HCT116 (cell line): ENCODE measurements at regions not wholly inside any gene's neighbourhood (a gene's known extent, or its start where the extent isn't known, plus 50 kb on each side); places are given as distances from the start of the nearest gene placed in this dataset.
"Not testable (repeated sequence)": the region's sequence is repeated elsewhere in the genome, so short reads cannot be mapped to it uniquely, and the experiment has no call there.

Experiments
- ATAC-seq: fragments of 200-7000 bp; cut with Tn5 transposase; 2 replicates; pipeline ENCODE4 v1.9.1; 2020; ENCODE audit warnings: mild to moderate bottlenecking, moderate library complexity
- BruUV-seq: library from RNA; stranded (reverse); fragments of 400-500 nt; replicated peaks from 2 replicates; lab custom pipeline; 2021; lab: Mats Ljungman, UMichigan
- CTCF ChIA-PET: fragments of 300-600 bp; sonication (Branson Sonifier 250); formaldehyde crosslinking; loops from one replicate; lab custom pipeline; 2021; ENCODE audit warnings: antibody characterized with exemption; lab: Charles Lee
- POLR2A ChIA-PET: fragments of 300-600, 350-600 bp; sonication (Branson Sonifier 250); formaldehyde crosslinking; loops from one replicate; lab custom pipeline; 2021; ENCODE audit warnings: antibody characterized with exemption; lab: Charles Lee
- RAD21 ChIA-PET, 2 experiments: fragments of 300-600 bp; sonication (Branson Sonifier 250); formaldehyde crosslinking; loops; one replicate each; lab custom pipeline; 2023; ENCODE audit warnings: low total read pairs in 2 of 2; ENCODE audit not compliant: uncharacterized antibody in 2 of 2, unreplicated experiment in 2 of 2, low non-redundant PET in 1 of 2; lab: Charles Lee
- DNase-seq: peaks from one replicate; pipeline ENCODE4 v3.0.0-alpha.2; 2010; ENCODE audit warnings: low read depth, low spot score
- H2AFZ ChIP-seq: fragments of 200-600 bp; shearing (Covaris generic), sonication (generic); 2 replicates; pipeline ENCODE4 v1.6.1; 2017; ENCODE audit warnings: low read depth, mixed run types, mixed read lengths, antibody characterized with exemption, low read length; ENCODE audit not compliant: poor library complexity, severe bottlenecking
- H3K27ac ChIP-seq: 2 replicates; pipeline ENCODE4 v1.5.1; 2012; ENCODE audit warnings: low read depth, low read length
- H3K27me3 ChIP-seq: fragments of 200-600 bp; sonication (generic); 2 replicates; pipeline ENCODE4 v1.6.1; 2016; ENCODE audit warnings: mixed run types, low read length, mixed read lengths; ENCODE audit not compliant: insufficient read depth
- H3K36me3 ChIP-seq, 2 experiments: fragments of 200-500 bp in 1 of 2; fragments of 200-600 bp in 1 of 2; sonication (Bioruptor generic) in 1 of 2; sonication (generic) in 1 of 2; 2 replicates each; pipeline versions ENCODE4 v1.5.1 to v1.6.1; 2014 to 2016; ENCODE audit warnings: low read length in 2 of 2, inconsistent platforms in 1 of 2, mixed read lengths in 1 of 2, mixed run types in 1 of 2; ENCODE audit not compliant: insufficient read depth in 2 of 2, control insufficient read depth in 1 of 2
- H3K4me1 ChIP-seq, 2 experiments: fragments of 200-600 bp in 1 of 2; sonication (generic) in 1 of 2; 2 replicates each; pipeline versions ENCODE4 v1.5.1 to v1.6.1; 2012 to 2017; ENCODE audit warnings: low read length in 2 of 2, inconsistent platforms in 1 of 2, mild to moderate bottlenecking in 1 of 2, mixed read lengths in 1 of 2, mixed run types in 1 of 2, moderate library complexity in 1 of 2; ENCODE audit not compliant: insufficient read depth in 2 of 2, control insufficient read depth in 1 of 2
- H3K4me2 ChIP-seq: fragments of 200-600 bp; sonication (generic); 2 replicates; pipeline ENCODE4 v1.6.1; 2017; ENCODE audit warnings: mixed run types, low read length, mixed read lengths
- H3K4me3 ChIP-seq, 2 experiments: fragments of 200-600 bp in 1 of 2; sonication (generic) in 1 of 2; replicated peaks in 1 of 2; 2 replicates each; pipeline ENCODE4 v1.5.1; 2011 to 2016; ENCODE audit warnings: low read length in 2 of 2, control low read depth in 1 of 2, low read depth in 1 of 2, mild to moderate bottlenecking in 1 of 2, mixed read lengths in 1 of 2, mixed run types in 1 of 2
- H3K79me2 ChIP-seq: fragments of 200-600 bp; sonication (generic); 2 replicates; pipeline ENCODE4 v1.6.1; 2017; ENCODE audit warnings: mild to moderate bottlenecking, mixed run types, low read length, moderate library complexity, mixed read lengths; ENCODE audit not compliant: insufficient read depth
- H3K9ac ChIP-seq: fragments of 200-600 bp; sonication (generic); 2 replicates; pipeline ENCODE4 v1.6.1; 2016; ENCODE audit warnings: low read length, mixed read lengths
- H3K9me2 ChIP-seq: fragments of 200-600 bp; sonication (generic), shearing (Covaris generic); 2 replicates; pipeline ENCODE4 v1.6.1; 2017; ENCODE audit warnings: mixed run types, mild to moderate bottlenecking, moderate library complexity; ENCODE audit not compliant: insufficient read depth
- H3K9me3 ChIP-seq, 2 experiments: fragments of 200-500 bp in 1 of 2; fragments of 200-600 bp in 1 of 2; sonication (Bioruptor generic) in 1 of 2; sonication (generic) in 1 of 2; 2 replicates each; pipeline ENCODE4 v1.6.1; 2014 to 2017; ENCODE audit warnings: low read length in 2 of 2, mixed read lengths in 2 of 2, inconsistent platforms in 1 of 2, low read depth in 1 of 2, mild to moderate bottlenecking in 1 of 2, mixed run types in 1 of 2, moderate library complexity in 1 of 2; ENCODE audit not compliant: control insufficient read depth in 1 of 2, insufficient read depth in 1 of 2
- H4K20me1 ChIP-seq: fragments of 200-600 bp; sonication (generic), shearing (Covaris generic); 2 replicates; pipeline ENCODE4 v1.6.1; 2017; ENCODE audit warnings: mixed run types, mild to moderate bottlenecking, moderate library complexity; ENCODE audit not compliant: insufficient read depth
- CBX3 ChIP-seq: IDR thresholded peaks from 2 replicates; pipeline ENCODE4 v1.6.1; 2012; ENCODE audit warnings: low read depth
- EGR1 ChIP-seq: IDR thresholded peaks from 2 replicates; pipeline ENCODE4 v1.6.1; 2012; ENCODE audit warnings: low read depth
- ELF1 ChIP-seq: IDR thresholded peaks from 2 replicates; pipeline ENCODE4 v1.6.1; 2012; ENCODE audit warnings: low read depth, borderline replicate concordance
- EZH2 ChIP-seq: fragments of 200-600 bp; sonication (generic); IDR thresholded peaks from 2 replicates; pipeline ENCODE4 v1.6.1; 2017; ENCODE audit warnings: antibody characterized with exemption, mixed run types
- EZH2phosphoT487 ChIP-seq: fragments of 200-600 bp; IDR thresholded peaks from 2 replicates; pipeline ENCODE4 v1.6.1; 2018; ENCODE audit warnings: antibody characterized with exemption, borderline replicate concordance
- MAX ChIP-seq: IDR thresholded peaks from 2 replicates; pipeline ENCODE4 v1.6.1; 2012
- POLR2A ChIP-seq: IDR thresholded peaks from 2 replicates; pipeline ENCODE4 v1.7.0; 2011; ENCODE audit warnings: borderline replicate concordance; ENCODE audit not compliant: insufficient read depth, insufficient read length; ENCODE audit errors: extremely low read depth
- POLR2AphosphoS5 ChIP-seq: IDR thresholded peaks from 2 replicates; pipeline ENCODE4 v1.6.1; 2011; ENCODE audit warnings: mild to moderate bottlenecking, low read depth, low read length, moderate library complexity
- RAD21 ChIP-seq: IDR thresholded peaks from 2 replicates; pipeline ENCODE4 v1.6.1; 2012; ENCODE audit warnings: low read depth, mild to moderate bottlenecking
- REST ChIP-seq: IDR thresholded peaks from 2 replicates; pipeline ENCODE4 v1.6.1; 2012; ENCODE audit warnings: low read depth
- SP1 ChIP-seq: IDR thresholded peaks from 2 replicates; pipeline ENCODE4 v1.6.1; 2012; ENCODE audit warnings: low read depth
- SRF ChIP-seq: IDR thresholded peaks from 2 replicates; pipeline ENCODE4 v1.6.1; 2012; ENCODE audit warnings: low read depth
- YY1 ChIP-seq: IDR thresholded peaks from 2 replicates; pipeline ENCODE4 v1.6.1; 2011; ENCODE audit warnings: low read length, low read depth, moderate library complexity, mild to moderate bottlenecking; ENCODE audit not compliant: insufficient replicate concordance; ENCODE audit errors: extremely low read depth
- ZBTB33 ChIP-seq: IDR thresholded peaks from 2 replicates; pipeline ENCODE4 v1.6.1; 2011; ENCODE audit warnings: mild to moderate bottlenecking, low read length, moderate library complexity; ENCODE audit not compliant: insufficient replicate concordance; ENCODE audit errors: extremely low read depth
- ZFX ChIP-seq: fragments of 450-650 bp; IDR thresholded peaks from 2 replicates; pipeline ENCODE4 v1.6.1; 2017
- ZNF274 ChIP-seq: fragments of 200-500 bp; sonication (Bioruptor generic); IDR thresholded peaks from 2 replicates; pipeline ENCODE4 v1.6.1; 2014; ENCODE audit warnings: mild to moderate bottlenecking, low read depth, low read length, inconsistent platforms
- intact Hi-C: fragments of 100-400 bp; cut with micrococcal nuclease; formaldehyde crosslinking; loops from 2 replicates; pipeline ENCODE4 v1.10.0; 2022

- H3K27me3 ChIP-seq, H3K79me2 ChIP-seq, H3K27ac ChIP-seq, H2AFZ ChIP-seq, POLR2A ChIA-PET, H3K4me3 ChIP-seq, RAD21 ChIA-PET, H3K9ac ChIP-seq, DNase-seq, intact Hi-C loops, BruUV-seq, H3K9me3 ChIP-seq, H3K4me2 ChIP-seq, CTCF ChIA-PET, ATAC-seq, H4K20me1 ChIP-seq, H3K4me1 ChIP-seq, H3K36me3 ChIP-seq, H3K9me2 ChIP-seq: not testable (repeated sequence)
Measured at GRCh38 chr11:43004879-43005278, 306.9 kb upstream of the API5 start.

GRCh38 chr11:43010042-43010441 lies 301.8 kb upstream of the API5 start:
- Histone ChIP-seq H3K27me3 (no peaks in the 10 kb centered on the region), H3K9me2 (no peaks in the 10 kb centered on the region), H3K27ac (no peak overlapping the region), H3K79me2 (no peaks in the 10 kb centered on the region), H3K9me3 (no peaks in the 10 kb centered on the region; a peak in 2 of 4 replicates)
- ChIA-PET RAD21 (no interaction called here), POLR2A (no interaction called here)
- BruUV-seq: no TSS peak
- no peak for TF ChIP-seq REST
- TF ChIP-seq ELF1: no peak
- TF ChIP-seq EZH2phosphoT487: no peak
- no peak for TF ChIP-seq EGR1
- no peak for TF ChIP-seq CBX3
- no peak for TF ChIP-seq MAX
- no peak for TF ChIP-seq ZNF274
- TF ChIP-seq POLR2AphosphoS5: no peak
- TF ChIP-seq SP1: no peak
- no peak for TF ChIP-seq SRF
- no peak for TF ChIP-seq POLR2A
- TF ChIP-seq RAD21: no peak
- TF ChIP-seq ZBTB33: no peak
- TF ChIP-seq YY1: no peak
- no peak for TF ChIP-seq ZFX
- TF ChIP-seq EZH2: no peak
- TF ChIP-seq, all 23 proteins: peak for 0
- Histone ChIP-seq H3K36me3 (no peaks in the 10 kb centered on the region), H3K9ac (no peak overlapping the region), H2AFZ (no peak overlapping the region), H3K4me1 (no peaks in the 10 kb centered on the region), H4K20me1 (no peaks in the 10 kb centered on the region), H3K4me2 (no peak overlapping the region), H3K4me3 (no peak overlapping the region)
- CTCF ChIA-PET: no interaction called here
- intact Hi-C loops: no loop called here
- ATAC-seq (no peak), DNase-seq (no peak)
